GM19239 (cell line): ENCODE measurements at regions not wholly inside any gene's neighbourhood (a gene's known extent, or its start where the extent isn't known, plus 50 kb on each side); places are given as distances from the start of the nearest gene placed in this dataset.
"Not testable (repeated sequence)": the region's sequence is repeated elsewhere in the genome, so short reads cannot be mapped to it uniquely, and the experiment has no call there.

Experiments used
- DNase-seq: peaks from one replicate; pipeline ENCODE4 v3.0.0; 2011; ENCODE audit warnings: low spot score; ENCODE audit not compliant: insufficient read length
- FAIRE-seq: peaks from 2 replicates; lab custom pipeline; 2011; peaks lifted over from hg19 to GRCh38; lab: Jason Lieb, UNC

GRCh38 chr20:47973519-47974233, 188.4 kb upstream of the SULF2 start:
- FAIRE-seq (no peak), DNase-seq (no peak)

GRCh38 chr20:47972916-47973309, 187.6 kb upstream of the SULF2 start:
- FAIRE-seq, result no peak
- no peak for DNase-seq

GRCh38 chr20:47972297-47972915, 187.1 kb upstream of the SULF2 start:
- FAIRE-seq, DNase-seq: not testable (repeated sequence)

- FAIRE-seq, result no peak
- no peak for DNase-seq
Observed at GRCh38 chr20:47971058-47971791, 185.9 kb upstream of the SULF2 start.

- DNase-seq, result no peak
- no peak for FAIRE-seq
Observed at GRCh38 chr20:47970282-47970903, 185.1 kb upstream of the SULF2 start.

GRCh38 chr20:47969426-47969825, 184.1 kb upstream of the SULF2 start:
- DNase-seq, result no peak
- no peak for FAIRE-seq

GRCh38 chr20:47968541-47969310, 183.4 kb upstream of the SULF2 start:
- DNase-seq (no peak), FAIRE-seq (no peak)

- DNase-seq (no peak), FAIRE-seq (no peak)
Observed at GRCh38 chr20:47964149-47964548, 178.9 kb upstream of the SULF2 start.

- FAIRE-seq (no peak), DNase-seq (no peak)
Observed at GRCh38 chr20:47963022-47963421, 177.7 kb upstream of the SULF2 start.

- DNase-seq, result no peak
- no peak for FAIRE-seq
Observed at GRCh38 chr20:47962286-47962963, 177.1 kb upstream of the SULF2 start.

- FAIRE-seq, result no peak
- DNase-seq, result no peak
Observed at GRCh38 chr20:47960769-47961541, 175.7 kb upstream of the SULF2 start.

- FAIRE-seq (no peak), DNase-seq (no peak)
Observed at GRCh38 chr20:47960277-47960676, 175.0 kb upstream of the SULF2 start.

- not testable (repeated sequence) for DNase-seq, FAIRE-seq
Observed at GRCh38 chr20:47957989-47958801, 172.9 kb upstream of the SULF2 start.

GRCh38 chr20:47957135-47957534, 171.9 kb upstream of the SULF2 start:
- no peak for FAIRE-seq
- no peak for DNase-seq

- DNase-seq (no peak), FAIRE-seq (no peak)
Observed at GRCh38 chr20:47956268-47956995, 171.2 kb upstream of the SULF2 start.

- FAIRE-seq (no peak), DNase-seq (no peak)
Observed at GRCh38 chr20:47953471-47953870, 168.2 kb upstream of the SULF2 start.

- no peak for FAIRE-seq
Observed at GRCh38 chr20:47952023-47952564, 166.8 kb upstream of the SULF2 start.

More at GRCh38 chr20:47952023-47952564, 166.8 kb upstream of the SULF2 start:
- DNase-seq, result no peak
